Thymus (tissue), 11 donors: ENCODE measurements at regions not wholly inside any gene's neighbourhood (a gene's known extent, or its start where the extent isn't known, plus 50 kb on each side); places are given as distances from the start of the nearest gene placed in this dataset.

Source experiments
- DNase-seq, 9 donors: peaks; one replicate each; pipeline ENCODE4 v3.0.0-alpha.2; 2013; ENCODE audit warnings: low spot score in 9 of 9, low read depth in 6 of 9, missing footprints in 1 of 9
- H3K27ac ChIP-seq, 2 donors: one replicate each; pipeline ENCODE4 v1.5.1; 2013; ENCODE audit warnings: control low read depth in 1 of 2, low read depth in 1 of 2, low read length in 1 of 2, mild to moderate bottlenecking in 1 of 2, moderate library complexity in 1 of 2
- H3K27me3 ChIP-seq, 2 donors: one replicate each; pipeline ENCODE4 v1.5.1; 2013; ENCODE audit warnings: low read length in 1 of 2; ENCODE audit not compliant: control insufficient read depth in 2 of 2, insufficient read depth in 1 of 2
- H3K36me3 ChIP-seq, 2 donors: one replicate each; pipeline ENCODE4 v1.5.1; 2013; ENCODE audit warnings: low read length in 1 of 2, mild to moderate bottlenecking in 1 of 2, moderate library complexity in 1 of 2; ENCODE audit not compliant: control insufficient read depth in 2 of 2, insufficient read depth in 2 of 2
- H3K4me1 ChIP-seq, 2 donors: one replicate each; pipeline ENCODE4 v1.5.1; 2013; ENCODE audit warnings: low read length in 2 of 2; ENCODE audit not compliant: control insufficient read depth in 2 of 2, insufficient read depth in 2 of 2
- H3K4me3 ChIP-seq, 2 donors: one replicate each; pipeline ENCODE4 v1.5.1; 2013; ENCODE audit warnings: low read length in 2 of 2, control low read depth in 1 of 2, mild to moderate bottlenecking in 1 of 2
- H3K9me3 ChIP-seq, 2 donors: one replicate each; pipeline ENCODE4 v1.5.1; 2013; ENCODE audit warnings: low read length in 1 of 2, mild to moderate bottlenecking in 1 of 2; ENCODE audit not compliant: control insufficient read depth in 2 of 2, insufficient read depth in 1 of 2
- WGBS: extraction: QIAGEN DNeasy Blood & Tissue Kit; methylation state at CpG from one replicate; pipeline ENCODE4 v1.1.7; 2013; 5-methylcytosine and 5-hydroxymethylcytosine counted together
- donor health status: healthy.

GRCh38 chr15:98144388-98144787 lies 183.9 kb downstream of the ARRDC4 start:
- no peak overlapping the region for H3K27ac ChIP-seq
- H3K36me3 ChIP-seq, result no peaks in the 10 kb centered on the region
- peaks cover 5 to 15% of the 10 kb centered on the region in 2 donors for H3K4me1 ChIP-seq
- H3K4me3 ChIP-seq, result no peak overlapping the region
- DNase-seq, result no peak
- no peaks in the 10 kb centered on the region for H3K9me3 ChIP-seq
- 90% methylated on average over 2 of the region's 2 CpGs for WGBS
- no peaks in the 10 kb centered on the region for H3K27me3 ChIP-seq

- no peaks in the 10 kb centered on the region for H3K9me3 ChIP-seq
- WGBS, result 94% methylated on average over 17 of the region's 17 CpGs
- peaks cover 10 to 17% of the 10 kb centered on the region in 2 donors for H3K4me1 ChIP-seq
- no peaks in the 10 kb centered on the region for H3K27me3 ChIP-seq
- no peak overlapping the region for H3K27ac ChIP-seq
- no peaks in the 10 kb centered on the region for H3K36me3 ChIP-seq
- no peak for DNase-seq
- no peak overlapping the region for H3K4me3 ChIP-seq
Measured at GRCh38 chr15:98146031-98146820, 185.7 kb downstream of the ARRDC4 start.

DNA sequence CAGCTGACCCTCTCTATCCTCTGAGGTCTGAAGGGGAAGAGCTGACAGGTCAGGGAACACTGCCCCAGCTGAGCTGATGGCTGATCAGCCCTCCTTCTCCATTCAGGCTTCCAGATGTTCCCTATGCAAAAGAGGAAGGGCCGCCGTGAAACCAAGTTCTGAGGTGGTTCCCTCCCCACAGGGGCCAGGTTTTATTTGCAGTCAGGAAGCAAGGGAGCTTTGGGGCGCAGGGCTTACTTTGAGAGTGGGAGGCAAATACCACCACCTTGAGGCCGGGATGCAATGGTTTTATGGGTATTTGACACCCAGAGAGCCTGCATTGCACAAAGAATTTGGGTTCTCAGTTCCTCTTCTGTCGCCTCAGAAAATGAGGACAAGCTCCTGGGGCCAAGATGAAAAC lies 186.9 kb downstream of the ARRDC4 start:
- H3K27me3 ChIP-seq, result no peaks in the 10 kb centered on the region
- WGBS, result 41% methylated on average over 5 of the region's 5 CpGs
- DNase-seq, result peak in 1 of 9 donors; percentile 28
- H3K4me3 ChIP-seq, result no peak overlapping the region
- peaks cover 10 to 20% of the 10 kb centered on the region in 2 donors for H3K4me1 ChIP-seq
- H3K36me3 ChIP-seq, result no peaks in the 10 kb centered on the region
- no peaks in the 10 kb centered on the region for H3K9me3 ChIP-seq
- H3K27ac ChIP-seq, result no peak overlapping the region

DNA sequence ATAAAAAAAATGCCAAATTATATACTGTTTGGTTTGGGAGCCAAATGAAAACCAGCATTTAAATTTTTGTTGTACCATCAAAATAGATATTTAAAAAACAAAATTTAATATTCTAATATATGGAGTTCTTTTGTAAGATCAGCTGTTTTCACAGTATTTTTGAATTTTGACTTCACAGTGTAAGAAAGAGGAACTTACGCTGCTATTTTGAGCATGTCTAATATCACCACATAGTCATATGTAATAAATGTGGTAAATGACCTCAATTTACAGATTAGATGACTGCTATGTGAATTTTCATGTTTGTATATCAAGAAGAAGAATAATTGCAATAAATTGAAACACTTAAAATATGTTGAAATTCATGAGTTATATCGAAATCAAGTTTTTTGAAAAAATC lies 189.6 kb downstream of the ARRDC4 start:
- Histone ChIP-seq H3K27me3 (no peaks in the 10 kb centered on the region), H3K27ac (peak overlapping the region in 1 of 2 donors; percentile 90), H3K9me3 (no peaks in the 10 kb centered on the region), H3K4me1 (peaks cover 10 to 24% of the 10 kb centered on the region in 2 donors), H3K36me3 (no peaks in the 10 kb centered on the region), H3K4me3 (no peak overlapping the region)
- 25% methylated on average over 2 of the region's 2 CpGs for WGBS
- no peak for DNase-seq

DNA sequence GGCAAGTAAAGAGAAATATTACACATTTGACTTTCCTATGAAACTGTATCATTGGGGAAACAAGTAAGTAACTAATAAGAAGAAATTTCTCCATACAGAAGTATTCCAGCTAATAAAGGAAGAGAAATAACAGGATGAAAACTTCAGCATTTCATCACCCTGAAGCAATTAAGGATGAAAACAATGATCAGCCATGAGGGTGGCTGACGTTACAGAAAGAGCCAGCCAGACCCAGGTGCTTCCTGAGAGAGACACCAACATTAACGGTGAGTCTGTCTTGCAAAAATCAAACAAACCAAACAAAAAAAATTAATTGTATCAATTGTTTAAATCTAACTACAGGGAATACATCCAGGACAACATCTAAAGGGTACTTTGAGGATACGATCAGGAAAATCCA lies 190.0 kb downstream of the ARRDC4 start:
- peak in 5 of 9 donors; percentile 26 to 48 (median 38) for DNase-seq
- Histone ChIP-seq H3K27me3 (no peaks in the 10 kb centered on the region), H3K9me3 (no peaks in the 10 kb centered on the region), H3K36me3 (no peaks in the 10 kb centered on the region), H3K4me1 (peaks cover 10 to 24% of the 10 kb centered on the region in 2 donors), H3K27ac (peak overlapping the region; percentile 9 to 90), H3K4me3 (no peak overlapping the region)
- 7% methylated on average over 3 of the region's 3 CpGs for WGBS

GRCh38 chr15:98151096-98151495 lies 190.6 kb downstream of the ARRDC4 start:
- no peak overlapping the region for H3K4me3 ChIP-seq
- no peaks in the 10 kb centered on the region for H3K27me3 ChIP-seq
- WGBS, result 82% methylated on average over 2 of the region's 2 CpGs
- H3K36me3 ChIP-seq, result no peaks in the 10 kb centered on the region
- DNase-seq, result no peak
- peak overlapping the region in 1 of 2 donors; percentile 90 for H3K27ac ChIP-seq
- peaks cover 10 to 24% of the 10 kb centered on the region in 2 donors for H3K4me1 ChIP-seq
- H3K9me3 ChIP-seq, result no peaks in the 10 kb centered on the region

DNA sequence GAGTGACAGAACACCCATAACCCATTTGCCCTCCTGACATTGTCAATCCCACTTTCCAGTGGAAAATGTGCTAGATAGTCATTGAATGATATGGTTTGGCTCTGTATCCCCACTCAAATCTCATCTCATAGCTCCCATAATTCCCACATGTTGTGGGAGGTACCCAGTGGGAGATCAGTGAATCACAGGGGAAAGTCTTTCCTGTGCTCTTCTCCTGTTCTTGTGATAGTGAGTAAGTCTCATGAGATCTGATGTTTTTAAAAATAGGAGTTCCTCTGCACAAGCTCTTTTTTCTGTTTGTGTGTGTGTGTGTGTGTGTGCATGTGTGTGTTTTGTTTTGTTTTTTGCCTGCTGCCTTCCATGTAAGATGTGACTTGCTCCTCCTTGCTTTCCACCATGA lies 191.7 kb downstream of the ARRDC4 start:
- Histone ChIP-seq H3K27me3 (no peaks in the 10 kb centered on the region), H3K36me3 (no peaks in the 10 kb centered on the region), H3K4me1 (peaks cover 9 to 22% of the 10 kb centered on the region in 2 donors), H3K9me3 (no peaks in the 10 kb centered on the region), H3K4me3 (no peak overlapping the region), H3K27ac (no peak overlapping the region)
- no peak for DNase-seq

GRCh38 chr15:98154863-98155262 lies 194.4 kb downstream of the ARRDC4 start:
- H3K36me3 ChIP-seq, result no peaks in the 10 kb centered on the region
- H3K9me3 ChIP-seq, result no peaks in the 10 kb centered on the region
- 92% methylated on average over 4 of the region's 4 CpGs for WGBS
- peaks cover 9 to 20% of the 10 kb centered on the region in 2 donors for H3K4me1 ChIP-seq
- no peak overlapping the region for H3K27ac ChIP-seq
- H3K4me3 ChIP-seq, result no peak overlapping the region
- no peaks in the 10 kb centered on the region for H3K27me3 ChIP-seq
- DNase-seq, result no peak

- no peaks in the 10 kb centered on the region for H3K9me3 ChIP-seq
- peaks cover 14 to 25% of the 10 kb centered on the region in 2 donors for H3K4me1 ChIP-seq
- H3K4me3 ChIP-seq, result no peak overlapping the region
- DNase-seq, result no peak
- WGBS, result 98% methylated on average over 1 of the region's 1 CpG
- H3K27ac ChIP-seq, result no peak overlapping the region
- no peaks in the 10 kb centered on the region for H3K27me3 ChIP-seq
- no peaks in the 10 kb centered on the region for H3K36me3 ChIP-seq
Measured at GRCh38 chr15:98155356-98155755, 194.9 kb downstream of the ARRDC4 start.
